Esophagus squamous epithelium (tissue), 5 donors: ENCODE measurements at regions not wholly inside any gene's neighbourhood (a gene's known extent, or its start where the extent isn't known, plus 50 kb on each side); places are given as distances from the start of the nearest gene placed in this dataset.

Experiments used
- DNase-seq: peaks from one replicate; lab custom pipeline; 2025; lab: John Stamatoyannopoulos, UW
- H3K27ac ChIP-seq, 4 donors: fragments of 200-600 bp; sonication (generic); one replicate each; pipeline ENCODE4 v1.5.1; 2016 to 2019; ENCODE audit warnings: mild to moderate bottlenecking in 1 of 4
- H3K27me3 ChIP-seq, 4 donors: fragments of 200-600 bp; sonication (generic); 1 replicate in 3 of 4; 2 replicates in 1 of 4; pipeline versions ENCODE4 v1.5.1 to v1.6.0; 2017 to 2021; ENCODE audit warnings: antibody characterized with exemption in 1 of 4
- H3K36me3 ChIP-seq, 3 donors: fragments of 200-600 bp; sonication (generic); one replicate each; pipeline ENCODE4 v1.5.1; 2016 to 2019
- H3K4me1 ChIP-seq, 3 donors: fragments of 200-600 bp; sonication (generic); one replicate each; pipeline ENCODE4 v1.5.1; 2017 to 2019
- H3K4me3 ChIP-seq, 4 donors: fragments of 200-600 bp; sonication (generic); 1 replicate in 3 of 4; 2 replicates in 1 of 4; pipeline ENCODE4 v1.5.1; 2016 to 2019; ENCODE audit warnings: mild to moderate bottlenecking in 2 of 4, moderate library complexity in 1 of 4
- H3K9me3 ChIP-seq, 3 donors: fragments of 200-600 bp; sonication (generic); one replicate each; pipeline ENCODE4 v1.5.1; 2016 to 2019
- POLR2A ChIP-seq, 4 donors: fragments of 450-650 bp; IDR thresholded peaks; one replicate each; pipeline ENCODE4 v1.6.1; 2017; ENCODE audit warnings: antibody characterized with exemption in 4 of 4, mild to moderate bottlenecking in 4 of 4, moderate library complexity in 3 of 4
- WGBS, 2 donors: methylation state at CpG; one replicate each; pipeline ENCODE4 v1.1.5; 2018; 5-methylcytosine and 5-hydroxymethylcytosine counted together
- intact Hi-C: fragments of 100-400 bp; cut with DNase I; formaldehyde crosslinking; loops from one replicate; pipeline ENCODE4 v1.15.0; 2022
- TF ChIP-seq, protein P1 (sequence below), 6 experiments: fragments of 450-650 bp in 4 of 6; fragments of 200-600 bp in 2 of 6; sonication (generic) in 2 of 6; IDR thresholded peaks; one replicate each; pipeline ENCODE4 v1.5.1; 2016 to 2019; ENCODE audit warnings: antibody characterized with exemption in 6 of 6, mild to moderate bottlenecking in 4 of 6, moderate library complexity in 4 of 6
- donor health status: DM: yes; HTN: yes; CAD: no.

DNA sequence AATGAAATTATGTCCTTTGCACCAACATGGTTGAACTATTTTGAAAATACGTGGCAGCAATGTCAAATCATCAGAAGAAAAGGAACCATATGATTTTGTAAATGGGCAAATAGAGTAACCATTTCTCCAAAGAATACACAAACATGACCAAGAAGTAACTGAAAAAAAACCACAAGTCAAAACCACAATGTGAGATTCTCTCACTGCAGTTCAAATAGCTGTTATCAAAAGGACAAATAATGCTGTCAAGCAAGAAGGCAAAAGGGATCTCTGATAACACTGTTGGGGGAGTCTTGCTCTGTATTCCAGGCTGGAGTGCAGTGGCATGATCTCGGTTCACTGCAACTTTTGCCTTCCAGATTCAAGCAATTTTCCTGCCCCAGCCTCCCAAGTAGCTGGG, 170.7 kb upstream of the XIST start:
- DNase-seq: no peak
- Histone ChIP-seq H3K27me3 (no peaks in the 10 kb centered on the region), H3K9me3 (peaks cover 0 to 7% (median 0%) of the 10 kb centered on the region in 3 donors), H3K36me3 (no peaks in the 10 kb centered on the region), H3K4me1 (no peaks in the 10 kb centered on the region), H3K27ac (no peak overlapping the region), H3K4me3 (no peak overlapping the region)
- intact Hi-C loops: no loop called here
- 72 to 90% methylated on average over 2 of the region's 2 CpGs for WGBS, 2 donors
- TF ChIP-seq, protein P1, sequence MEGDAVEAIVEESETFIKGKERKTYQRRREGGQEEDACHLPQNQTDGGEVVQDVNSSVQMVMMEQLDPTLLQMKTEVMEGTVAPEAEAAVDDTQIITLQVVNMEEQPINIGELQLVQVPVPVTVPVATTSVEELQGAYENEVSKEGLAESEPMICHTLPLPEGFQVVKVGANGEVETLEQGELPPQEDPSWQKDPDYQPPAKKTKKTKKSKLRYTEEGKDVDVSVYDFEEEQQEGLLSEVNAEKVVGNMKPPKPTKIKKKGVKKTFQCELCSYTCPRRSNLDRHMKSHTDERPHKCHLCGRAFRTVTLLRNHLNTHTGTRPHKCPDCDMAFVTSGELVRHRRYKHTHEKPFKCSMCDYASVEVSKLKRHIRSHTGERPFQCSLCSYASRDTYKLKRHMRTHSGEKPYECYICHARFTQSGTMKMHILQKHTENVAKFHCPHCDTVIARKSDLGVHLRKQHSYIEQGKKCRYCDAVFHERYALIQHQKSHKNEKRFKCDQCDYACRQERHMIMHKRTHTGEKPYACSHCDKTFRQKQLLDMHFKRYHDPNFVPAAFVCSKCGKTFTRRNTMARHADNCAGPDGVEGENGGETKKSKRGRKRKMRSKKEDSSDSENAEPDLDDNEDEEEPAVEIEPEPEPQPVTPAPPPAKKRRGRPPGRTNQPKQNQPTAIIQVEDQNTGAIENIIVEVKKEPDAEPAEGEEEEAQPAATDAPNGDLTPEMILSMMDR (IDR thresholded peaks at IDR 0.05): no peak
- TF ChIP-seq POLR2A (IDR thresholded peaks at IDR 0.05): no peak

DNA sequence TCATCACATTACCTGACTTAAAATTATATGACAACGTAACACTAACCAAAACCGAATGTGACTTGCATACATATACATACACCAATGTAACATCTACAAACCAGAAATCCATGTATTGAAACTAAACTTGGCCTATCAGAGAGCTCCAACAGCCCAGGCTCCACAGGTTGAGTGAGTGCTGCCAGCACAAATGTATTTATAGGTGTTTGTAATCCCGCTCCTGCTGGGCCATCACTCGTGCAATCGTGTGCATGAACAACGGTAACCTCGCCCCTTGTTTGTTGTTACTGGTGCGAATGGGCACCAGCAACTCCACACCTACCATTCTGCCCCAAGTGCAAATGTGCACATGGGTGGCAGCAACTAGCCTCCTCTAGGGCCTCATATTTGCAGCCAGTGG, 165.7 kb upstream of the XIST start:
- DNase-seq: no peak
- Histone ChIP-seq H3K4me3 (no peak overlapping the region), H3K4me1 (no peaks in the 10 kb centered on the region), H3K27me3 (no peaks in the 10 kb centered on the region), H3K9me3 (no peaks in the 10 kb centered on the region), H3K36me3 (no peaks in the 10 kb centered on the region), H3K27ac (no peak overlapping the region)
- 82 to 91% methylated on average over 2 to 8 of the region's 8 CpGs for WGBS, 2 donors
- intact Hi-C loops: loop anchor here (5.0 kb wide), 1 partner anchor 161 kb away; no protein-coding TSS in a partner anchor
- TF ChIP-seq, protein P1 (IDR thresholded peaks at IDR 0.05): no peak
- TF ChIP-seq POLR2A (IDR thresholded peaks at IDR 0.05): no peak

DNA sequence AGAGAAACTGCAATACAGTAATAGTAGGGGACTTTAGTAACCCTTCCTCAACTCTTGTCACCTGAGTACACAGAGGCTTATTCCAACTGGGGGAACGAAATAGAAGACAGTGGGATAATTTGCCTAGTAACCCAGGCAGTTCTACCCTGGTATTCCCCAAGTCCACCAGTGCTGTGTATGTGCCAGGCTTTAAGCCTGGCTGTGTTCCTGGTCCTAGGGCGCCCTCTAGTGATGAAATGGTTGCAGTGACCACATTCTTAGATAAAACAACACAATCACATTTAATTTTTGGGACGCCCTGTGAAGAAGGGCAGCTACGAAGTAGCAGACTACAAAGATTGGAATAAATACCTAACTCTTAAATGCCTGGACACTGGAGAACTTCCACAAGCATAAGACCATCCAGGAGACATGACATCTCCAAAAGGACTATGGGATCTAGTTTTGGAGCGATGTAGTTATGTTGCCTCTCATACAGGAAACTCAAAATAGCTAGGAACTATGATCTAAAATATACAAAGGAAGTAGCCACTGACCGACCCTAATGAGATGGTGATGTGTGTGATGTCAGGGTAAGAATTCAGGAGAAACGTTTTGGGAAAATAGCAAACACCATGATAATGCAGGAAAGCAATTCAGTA, 163.0 kb upstream of the XIST start:
- H3K9me3 ChIP-seq: no peaks in the 10 kb centered on the region
- DNase-seq: peak; percentile 0
- H3K27ac ChIP-seq: no peak overlapping the region
- no peak for TF ChIP-seq POLR2A (IDR thresholded peaks at IDR 0.05)
- TF ChIP-seq, protein P1 (IDR thresholded peaks at IDR 0.05): peak; percentile 61 to 89 (median 72)
- WGBS, 2 donors: 7 to 21% methylated on average over 6 to 7 of the region's 7 CpGs
- no peaks in the 10 kb centered on the region for H3K27me3 ChIP-seq
- H3K4me1 ChIP-seq: no peaks in the 10 kb centered on the region
- no peaks in the 10 kb centered on the region for H3K36me3 ChIP-seq
- no peak overlapping the region for H3K4me3 ChIP-seq
- intact Hi-C loops: loop anchor here (5.0 kb wide), 1 partner anchor 158 kb away; no protein-coding TSS in a partner anchor

DNA sequence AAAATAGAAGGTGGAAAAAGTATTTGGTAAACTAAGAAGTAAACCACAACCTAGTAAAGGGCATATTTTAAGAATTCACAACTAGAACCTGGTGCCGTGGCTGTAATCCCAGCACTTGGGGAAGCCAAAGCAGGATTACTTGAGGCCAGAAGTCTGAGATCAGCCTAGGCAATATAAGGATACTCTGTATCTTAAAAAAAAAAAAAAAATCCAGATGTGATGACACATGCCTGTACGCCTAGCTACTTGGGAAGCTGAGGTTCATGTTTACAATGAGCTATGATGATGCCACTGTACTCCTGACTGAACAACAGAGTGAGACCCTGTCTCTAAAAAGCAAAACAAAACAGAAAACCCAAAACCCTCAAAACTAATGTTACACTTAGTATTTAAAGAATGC, 156.5 kb upstream of the XIST start:
- 50 to 66% methylated on average over 1 to 2 of the region's 2 CpGs for WGBS, 2 donors
- Histone ChIP-seq H3K27me3 (no peaks in the 10 kb centered on the region), H3K27ac (no peak overlapping the region), H3K4me1 (no peaks in the 10 kb centered on the region), H3K4me3 (no peak overlapping the region), H3K9me3 (no peaks in the 10 kb centered on the region), H3K36me3 (peaks cover 0 to 6% (median 0%) of the 10 kb centered on the region in 3 donors)
- TF ChIP-seq, protein P1 (IDR thresholded peaks at IDR 0.05): no peak
- intact Hi-C loops: no loop called here
- DNase-seq: no peak

DNA sequence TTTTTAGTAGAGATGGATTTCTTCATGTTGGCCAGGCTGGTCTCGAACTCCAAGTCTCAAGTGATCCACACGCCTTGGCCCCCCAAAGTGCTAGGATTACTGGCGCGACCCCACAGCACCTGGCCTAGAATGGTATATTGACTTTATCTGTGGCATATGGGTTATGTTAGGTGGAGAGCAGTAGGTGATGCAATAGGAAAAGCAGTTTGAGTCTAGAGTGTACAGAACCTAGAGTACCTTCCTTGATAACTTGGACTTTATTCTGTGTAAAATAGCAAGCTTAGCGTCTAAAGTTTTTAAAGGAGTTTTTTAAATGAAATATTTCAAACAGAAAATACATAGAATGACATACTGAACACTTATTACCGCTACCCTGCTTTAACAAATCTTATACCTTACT, 139.5 kb upstream of the XIST start:
- WGBS, 2 donors: 96 to 98% methylated on average over 4 to 6 of the region's 6 CpGs
- Histone ChIP-seq H3K27ac (no peak overlapping the region), H3K27me3 (no peaks in the 10 kb centered on the region), H3K36me3 (peaks cover 0 to 32% (median 7%) of the 10 kb centered on the region in 3 donors), H3K4me3 (no peak overlapping the region), H3K4me1 (no peaks in the 10 kb centered on the region), H3K9me3 (no peaks in the 10 kb centered on the region)
- no peak for DNase-seq
- intact Hi-C loops: no loop called here
- TF ChIP-seq, protein P1 (IDR thresholded peaks at IDR 0.05): no peak
- TF ChIP-seq POLR2A (IDR thresholded peaks at IDR 0.05): no peak
